H1 (cell line): ENCODE measurements at regions not wholly inside any gene's neighbourhood (a gene's known extent, or its start where the extent isn't known, plus 50 kb on each side); places are given as distances from the start of the nearest gene placed in this dataset.

Experiments
- CTCF ChIA-PET: fragments of 300-600 bp; sonication (Branson Sonifier 250); formaldehyde crosslinking; loops from one replicate; lab custom pipeline; 2021; ENCODE audit not compliant: partially characterized antibody; lab: Charles Lee
- POLR2A ChIA-PET: fragments of 300-600 bp; sonication (Branson Sonifier 250); formaldehyde crosslinking; loops from one replicate; lab custom pipeline; 2021; ENCODE audit warnings: inconsistent platforms; ENCODE audit not compliant: partially characterized antibody; lab: Charles Lee
- DNase-seq, 2 experiments: peaks; one replicate each; pipeline versions ENCODE4 v3.0.0 to v3.0.0-alpha.2; 2010 to 2022; ENCODE audit warnings: low spot score in 2 of 2, low read depth in 1 of 2, mixed read lengths in 1 of 2
- FAIRE-seq: peaks from 2 replicates; lab custom pipeline; 2011; peaks lifted over from hg19 to GRCh38; lab: Jason Lieb, UNC
- H2AFZ ChIP-seq: 2 replicates; pipeline ENCODE4 v1.8.1; 2012; ENCODE audit warnings: low read length, inconsistent platforms
- H2AK5ac ChIP-seq: 2 replicates; pipeline ENCODE4 v1.6.1; 2013; ENCODE audit warnings: low read depth, low read length
- H2BK120ac ChIP-seq: replicated peaks from 2 replicates; pipeline ENCODE3; 2013; ENCODE audit warnings: low read depth, low read length, inconsistent platforms
- H2BK12ac ChIP-seq: 2 replicates; pipeline ENCODE4 v1.6.1; 2013; ENCODE audit warnings: low read depth, low read length
- H2BK15ac ChIP-seq: 2 replicates; pipeline ENCODE4 v1.6.1; 2013; ENCODE audit warnings: low read length
- H2BK20ac ChIP-seq: 2 replicates; pipeline ENCODE4 v1.6.1; 2013; ENCODE audit warnings: low read length
- H2BK5ac ChIP-seq: 2 replicates; pipeline ENCODE4 v1.6.1; 2013; ENCODE audit warnings: low read depth, low read length
- H3K14ac ChIP-seq: 2 replicates; pipeline ENCODE4 v1.6.1; 2013; ENCODE audit warnings: inconsistent platforms; ENCODE audit not compliant: insufficient read length
- H3K18ac ChIP-seq: 2 replicates; pipeline ENCODE4 v1.6.1; 2013; ENCODE audit warnings: low read length; ENCODE audit errors: extremely low read depth
- H3K23ac ChIP-seq: 2 replicates; pipeline ENCODE4 v1.6.1; 2013; ENCODE audit warnings: inconsistent platforms; ENCODE audit not compliant: insufficient read length
- H3K23me2 ChIP-seq: 2 replicates; pipeline ENCODE4 v1.6.1; 2013; ENCODE audit warnings: low read depth, low read length
- H3K27ac ChIP-seq: 2 replicates; pipeline ENCODE4 v1.6.1; 2011; ENCODE audit warnings: low read depth, low read length, inconsistent platforms
- H3K27me3 ChIP-seq, 4 experiments: replicated peaks in 1 of 4; 1 replicate in 1 of 4; 2 replicates in 3 of 4; pipeline versions ENCODE4 v1.6.1 to v1.8.1; 2011 to 2013; ENCODE audit warnings: low read length in 3 of 4, mild to moderate bottlenecking in 3 of 4, inconsistent platforms in 2 of 4, mixed read lengths in 2 of 4, moderate library complexity in 1 of 4; ENCODE audit not compliant: control insufficient read depth in 3 of 4, insufficient read depth in 3 of 4; ENCODE audit errors: extremely low read depth in 1 of 4
- H3K36me3 ChIP-seq, 4 experiments: 2 replicates each; pipeline versions ENCODE4 v1.6.1 to v1.8.1; 2011 to 2013; ENCODE audit warnings: mild to moderate bottlenecking in 4 of 4, low read length in 3 of 4, moderate library complexity in 2 of 4, control low read depth in 1 of 4, inconsistent platforms in 1 of 4; ENCODE audit not compliant: insufficient read depth in 4 of 4, control insufficient read depth in 2 of 4
- H3K4ac ChIP-seq: replicated peaks from 2 replicates; pipeline ENCODE3; 2013; ENCODE audit warnings: low read length, low read depth, mixed read lengths, inconsistent platforms; ENCODE audit not compliant: insufficient read length
- H3K4me1 ChIP-seq, 4 experiments: replicated peaks in 1 of 4; 1 replicate in 1 of 4; 2 replicates in 3 of 4; pipeline versions ENCODE4 v1.6.1 to v1.8.1; 2011 to 2013; ENCODE audit warnings: low read length in 3 of 4, inconsistent platforms in 2 of 4, mixed read lengths in 1 of 4; ENCODE audit not compliant: insufficient read depth in 4 of 4, control insufficient read depth in 3 of 4
- H3K4me2 ChIP-seq, 2 experiments: 2 replicates each; pipeline versions ENCODE4 v1.6.1 to v1.8.1; 2011 to 2013; ENCODE audit warnings: low read depth in 2 of 2, low read length in 2 of 2, control low read depth in 1 of 2, inconsistent platforms in 1 of 2, mild to moderate bottlenecking in 1 of 2; ENCODE audit not compliant: insufficient read depth in 1 of 2
- H3K4me3 ChIP-seq, 4 experiments: fragments of 200-600, 300-600 bp in 1 of 4; sonication (generic), shearing (Covaris generic), sonication (Bioruptor Twin) in 1 of 4; 2 replicates each; pipeline versions ENCODE4 v1.5.1 to v1.8.1; 2011 to 2016; ENCODE audit warnings: low read length in 4 of 4, low read depth in 3 of 4, control low read depth in 2 of 4, inconsistent platforms in 2 of 4, mild to moderate bottlenecking in 2 of 4, mixed read lengths in 1 of 4, moderate library complexity in 1 of 4; ENCODE audit not compliant: insufficient read depth in 2 of 4; ENCODE audit errors: extremely low read depth in 1 of 4
- H3K56ac ChIP-seq: replicated peaks from 2 replicates; pipeline ENCODE3; 2013; ENCODE audit warnings: low read depth, mild to moderate bottlenecking, mixed read lengths, low read length, inconsistent platforms; ENCODE audit not compliant: insufficient read length
- H3K79me1 ChIP-seq: 2 replicates; pipeline ENCODE4 v1.6.1; 2013; ENCODE audit warnings: low read depth, low read length, control low read depth
- H3K79me2 ChIP-seq, 2 experiments: 2 replicates each; pipeline versions ENCODE4 v1.6.1 to v1.8.1; 2012 to 2013; ENCODE audit warnings: low read length in 2 of 2, mild to moderate bottlenecking in 2 of 2, inconsistent platforms in 1 of 2; ENCODE audit not compliant: insufficient read depth in 2 of 2, control insufficient read depth in 1 of 2
- H3K9ac ChIP-seq, 4 experiments: replicated peaks in 1 of 4; 1 replicate in 1 of 4; 2 replicates in 3 of 4; pipeline versions ENCODE4 v1.6.1 to v1.8.1; 2011 to 2013; ENCODE audit warnings: low read depth in 3 of 4, low read length in 3 of 4, control low read depth in 2 of 4, mild to moderate bottlenecking in 2 of 4, moderate library complexity in 2 of 4, inconsistent platforms in 1 of 4; ENCODE audit errors: extremely low read depth in 1 of 4
- H3K9me3 ChIP-seq, 2 experiments: 2 replicates each; pipeline versions ENCODE4 v1.6.1 to v1.8.1; 2012 to 2013; ENCODE audit warnings: mild to moderate bottlenecking in 2 of 2, moderate library complexity in 2 of 2, control low read depth in 1 of 2, inconsistent platforms in 1 of 2, low read depth in 1 of 2, low read length in 1 of 2, mixed read lengths in 1 of 2; ENCODE audit not compliant: insufficient read depth in 2 of 2
- H4K20me1 ChIP-seq, 2 experiments: replicated peaks in 1 of 2; 2 replicates each; pipeline versions ENCODE3 to v1.8.1; 2011 to 2013; ENCODE audit warnings: inconsistent platforms in 2 of 2, low read length in 2 of 2, mild to moderate bottlenecking in 1 of 2; ENCODE audit not compliant: insufficient read depth in 2 of 2, control insufficient read depth in 1 of 2
- H4K5ac ChIP-seq: 2 replicates; pipeline ENCODE4 v1.6.1; 2013; ENCODE audit warnings: low read length, low read depth, mixed read lengths, inconsistent platforms; ENCODE audit not compliant: insufficient read length
- H4K8ac ChIP-seq: 2 replicates; pipeline ENCODE4 v1.8.0; 2013; ENCODE audit warnings: mild to moderate bottlenecking, moderate library complexity, low read length, inconsistent platforms; ENCODE audit not compliant: insufficient read depth; ENCODE audit errors: extremely low read depth
- H4K91ac ChIP-seq: replicated peaks from 2 replicates; pipeline ENCODE3; 2013; ENCODE audit warnings: low read length, mixed read lengths, inconsistent platforms; ENCODE audit not compliant: insufficient read length
- CBX5 ChIP-seq: fragments of 300-800, 300-1000 bp; sonication (generic); IDR thresholded peaks from 2 replicates; pipeline ENCODE4 v1.7.1; 2016; ENCODE audit warnings: antibody characterized with exemption, low read length, low read depth
- CHD2 ChIP-seq: IDR thresholded peaks from 2 replicates; pipeline ENCODE4 v1.6.1; 2012; ENCODE audit warnings: low read length, improper control_type of control experiment
- CREB1 ChIP-seq: IDR thresholded peaks from 2 replicates; pipeline ENCODE4 v1.6.1; 2012; ENCODE audit warnings: inconsistent platforms
- CTBP2 ChIP-seq: IDR thresholded peaks from 2 replicates; pipeline ENCODE4 v1.7.0; 2011; ENCODE audit warnings: borderline replicate concordance, mild to moderate bottlenecking, moderate library complexity, mixed read lengths, low read length; ENCODE audit not compliant: insufficient read depth, insufficient read length
- EZH2 ChIP-seq: fragments of 200-600 bp; sonication (generic); IDR thresholded peaks from 2 replicates; pipeline ENCODE4 v1.7.1; 2012; ENCODE audit warnings: low read depth, mild to moderate bottlenecking, moderate library complexity, low read length, inconsistent platforms; ENCODE audit not compliant: severe bottlenecking
- JUND ChIP-seq: IDR thresholded peaks from 2 replicates; pipeline ENCODE4 v1.6.1; 2011; ENCODE audit warnings: mild to moderate bottlenecking, improper control_type of control experiment, low read length
- KDM5A ChIP-seq: fragments of 200-600 bp; IDR thresholded peaks from 2 replicates; pipeline ENCODE4 v1.7.1; 2012; ENCODE audit warnings: mild to moderate bottlenecking, low read length, inconsistent platforms, mixed read lengths
- NRF1 ChIP-seq: IDR thresholded peaks from 2 replicates; pipeline ENCODE4 v1.6.1; 2011; ENCODE audit warnings: mild to moderate bottlenecking, low read depth, low read length, improper control_type of control experiment
- RFX5 ChIP-seq: IDR thresholded peaks from 2 replicates; pipeline ENCODE4 v1.6.1; 2011; ENCODE audit warnings: low read depth, low read length, improper control_type of control experiment, borderline replicate concordance
- SAP30 ChIP-seq: fragments of 300-600 bp; sonication (generic); IDR thresholded peaks from 2 replicates; pipeline ENCODE4 v1.7.1; 2012; ENCODE audit warnings: low read length, moderate library complexity, mild to moderate bottlenecking, inconsistent platforms; ENCODE audit not compliant: insufficient read depth, insufficient replicate concordance
- SIRT6 ChIP-seq: IDR thresholded peaks from one replicate; pipeline ENCODE4 v1.7.1; 2012; ENCODE audit warnings: low read length, inconsistent platforms
- SIX5 ChIP-seq: IDR thresholded peaks from 2 replicates; pipeline ENCODE4 v1.6.1; 2011; ENCODE audit warnings: mild to moderate bottlenecking, low read depth, low read length
- SP1 ChIP-seq: IDR thresholded peaks from 2 replicates; pipeline ENCODE4 v1.6.1; 2011; ENCODE audit warnings: low read depth, low read length
- TBP ChIP-seq: IDR thresholded peaks from 2 replicates; pipeline ENCODE4 v1.6.1; 2011; ENCODE audit warnings: low read depth, low read length, improper control_type of control experiment
- YY1 ChIP-seq: IDR thresholded peaks from 2 replicates; pipeline ENCODE4 v1.6.1; 2011; ENCODE audit warnings: low read depth, mild to moderate bottlenecking, low read length
- WGBS, 2 experiments: shearing (Covaris generic) in 1 of 2; methylation state at CpG; one replicate each; pipeline versions ENCODE4 v1.1.6 to v1.1.7; 2013 to 2015; ENCODE audit warnings: low lambda C conversion rate in 2 of 2, mixed read lengths in 2 of 2, inconsistent platforms in 1 of 2, low coverage in 1 of 2, missing lambda C conversion rate in 1 of 2; ENCODE audit not compliant: insufficient replicate concordance in 2 of 2, insufficient coverage in 1 of 2, insufficient read length in 1 of 2; ENCODE audit errors: extremely low coverage in 1 of 2, missing lambda C conversion rate in 1 of 2; 5-methylcytosine and 5-hydroxymethylcytosine counted together

DNA sequence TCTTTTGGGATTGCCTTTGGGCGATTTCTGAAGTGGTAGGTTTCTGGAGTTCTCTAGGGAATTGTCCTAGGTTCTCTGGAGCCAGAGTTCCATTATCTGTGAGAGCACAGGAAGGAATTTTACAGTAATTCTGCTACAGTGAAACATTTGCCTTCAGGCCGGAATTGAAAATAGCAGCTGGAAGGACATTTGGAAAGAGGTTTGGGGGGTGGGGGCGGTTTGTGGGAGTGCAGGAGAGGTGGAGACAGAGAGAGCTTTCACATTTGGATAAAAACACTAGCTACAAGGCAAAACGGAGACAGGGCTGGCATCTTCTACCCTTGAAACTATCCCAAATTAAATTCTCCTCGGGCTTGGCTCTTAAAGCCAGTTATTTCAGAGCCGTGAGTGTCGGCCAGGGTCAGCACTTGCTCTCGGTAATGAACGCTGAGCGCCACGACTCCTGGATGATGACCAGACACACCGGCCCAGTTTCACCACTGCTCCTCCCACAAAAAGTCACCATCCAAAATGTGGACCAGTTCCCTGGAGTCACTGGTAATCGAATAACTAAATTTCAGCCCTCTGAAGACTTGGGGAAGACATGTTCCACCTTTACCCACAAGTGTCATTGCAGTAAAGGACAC lies 67.7 kb upstream of the TANC2 start:
- Histone ChIP-seq H3K79me1 (no peaks in the 10 kb centered on the region), H3K79me2 (no peaks in the 10 kb centered on the region), H2BK5ac (no peak overlapping the region), H2AFZ (peak overlapping the region; percentile 46; the same call in 1 of the 2 replicates), H3K56ac (no peak overlapping the region), H2BK120ac (no peak overlapping the region), H2AK5ac (no peak overlapping the region), H3K4me1 (peaks cover 0 to 6% (median 0%) of the 10 kb centered on the region in 4 experiments; a peak in 1 of 7 replicates), H3K14ac (no peak overlapping the region), H3K23me2 (no peaks in the 10 kb centered on the region), H3K9ac (no peak overlapping the region), H4K5ac (no peak overlapping the region), H3K4ac (no peak overlapping the region), H3K27ac (no peak overlapping the region), H4K20me1 (no peaks in the 10 kb centered on the region), H3K23ac (no peak overlapping the region), H3K36me3 (no peaks in the 10 kb centered on the region), H4K91ac (no peak overlapping the region), H3K4me3 (no peak overlapping the region), H3K9me3 (no peaks in the 10 kb centered on the region), H4K8ac (no peak overlapping the region), H3K27me3 (no peaks in the 10 kb centered on the region), H2BK12ac (no peak overlapping the region), H3K4me2 (no peak overlapping the region), H2BK20ac (no peak overlapping the region), H3K18ac (no peak overlapping the region), H2BK15ac (no peak overlapping the region)
- POLR2A ChIA-PET, result no interaction called here
- DNase-seq (no peak), FAIRE-seq (no peak)
- 92% methylated on average over 13 of the region's 13 CpGs; no CpG with 5 or more reads in 1 of the 2 experiments for WGBS, 2 experiments
- CTCF ChIA-PET, result interaction anchor here (0.7 kb wide), 1 partner anchor 110 kb away, joined by 3 read pairs; no protein-coding TSS in a partner anchor
- TF ChIP-seq TBP (no peak), JUND (no peak), CREB1 (no peak), YY1 (no peak), CHD2 (no peak), SIX5 (no peak), NRF1 (no peak), SAP30 (no peak), SIRT6 (no peak), CTBP2 (no peak), KDM5A (no peak), RFX5 (no peak), CBX5 (no peak), SP1 (no peak), EZH2 (no peak)
